Activated CD4-positive, alpha-beta memory T cell treated with anti-CD3 and anti-CD28 coated beads for 36 hours (primary cell): ENCODE measurements at regions not wholly inside any gene's neighbourhood (a gene's known extent, or its start where the extent isn't known, plus 50 kb on each side); places are given as distances from the start of the nearest gene placed in this dataset.
"Not testable (repeated sequence)": the region's sequence is repeated elsewhere in the genome, so short reads cannot be mapped to it uniquely, and the experiment has no call there.

Experiments used
- CTCF ChIA-PET: fragments of 350-600 bp; sonication (Branson Sonifier 250); formaldehyde crosslinking; loops from one replicate; lab custom pipeline; 2021; ENCODE audit warnings: antibody characterized with exemption, inconsistent platforms; lab: Charles Lee
- POLR2A ChIA-PET: fragments of 350-600 bp; sonication (Branson Sonifier 250); formaldehyde crosslinking; loops from one replicate; lab custom pipeline; 2021; ENCODE audit warnings: antibody characterized with exemption; lab: Charles Lee
- DNase-seq: peaks from one replicate; pipeline ENCODE4 v3.0.0-alpha.2; 2020
- H3K27ac Mint-ChIP-seq: one replicate; pipeline ENCODE4 v1.8.0; 2021; ENCODE audit warnings: mixed read lengths
- H3K27me3 Mint-ChIP-seq: one replicate; pipeline ENCODE4 v1.8.0; 2021; ENCODE audit warnings: mixed read lengths
- H3K36me3 Mint-ChIP-seq: one replicate; pipeline ENCODE4 v1.8.0; 2021; ENCODE audit warnings: mixed read lengths
- H3K4me1 Mint-ChIP-seq: one replicate; pipeline ENCODE4 v1.8.0; 2021; ENCODE audit warnings: low read depth, mixed read lengths
- H3K4me3 Mint-ChIP-seq: one replicate; pipeline ENCODE4 v1.8.0; 2021; ENCODE audit warnings: mild to moderate bottlenecking, mixed read lengths
- H3K9me3 Mint-ChIP-seq: one replicate; pipeline ENCODE4 v1.8.0; 2021; ENCODE audit warnings: mixed read lengths
- intact Hi-C: fragments of 100-400 bp; cut with micrococcal nuclease; formaldehyde crosslinking; loops from one replicate; pipeline ENCODE4 v1.15.1; 2023

DNA sequence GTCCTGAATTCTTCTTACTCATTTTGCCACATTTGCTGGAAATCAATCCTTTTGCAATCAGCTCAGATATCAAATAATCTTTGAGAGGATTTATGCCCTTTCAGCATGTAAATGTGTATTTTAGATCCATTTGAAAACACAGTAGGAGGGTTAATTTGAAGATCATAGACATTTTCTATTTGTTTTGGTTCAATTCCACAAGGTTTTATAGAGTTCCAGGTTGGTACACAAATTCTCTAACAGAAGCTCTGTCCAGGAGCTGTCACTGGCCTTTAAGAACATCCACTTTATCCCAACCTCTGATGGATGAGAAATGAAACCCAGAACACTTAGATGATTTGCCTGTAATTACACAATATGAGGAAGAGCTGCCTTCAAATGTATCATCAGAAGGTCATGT lies 157.3 kb upstream of the CHAC2 start:
- no peak overlapping the region for H3K4me3 Mint-ChIP-seq
- no peaks in the 10 kb centered on the region for H3K36me3 Mint-ChIP-seq
- ChIA-PET POLR2A (no interaction called here), CTCF (no interaction called here)
- no peaks in the 10 kb centered on the region for H3K27me3 Mint-ChIP-seq
- no peaks in the 10 kb centered on the region for H3K4me1 Mint-ChIP-seq
- intact Hi-C loops: no loop called here
- no peak for DNase-seq
- H3K27ac Mint-ChIP-seq: no peak overlapping the region
- no peaks in the 10 kb centered on the region for H3K9me3 Mint-ChIP-seq

DNA sequence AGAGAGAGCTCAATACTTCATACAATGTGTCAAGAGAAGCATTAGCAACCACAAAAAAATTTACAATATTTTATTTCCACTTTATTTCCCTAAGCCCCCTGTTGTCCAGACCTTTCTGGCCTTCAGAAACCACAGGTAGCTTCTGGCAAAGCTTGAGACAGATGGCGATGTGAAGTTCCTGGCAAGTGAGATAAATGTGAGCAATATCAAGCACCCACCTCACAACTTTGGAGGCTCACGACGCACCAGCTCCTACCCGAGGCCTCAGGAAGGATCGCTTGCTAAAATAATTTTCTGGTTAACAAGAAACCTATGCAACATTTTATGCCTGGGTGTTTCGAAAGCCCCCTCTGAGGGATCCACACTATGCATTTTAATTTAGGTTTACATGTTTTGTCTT lies 158.1 kb upstream of the CHAC2 start:
- CTCF ChIA-PET: no interaction called here
- no peaks in the 10 kb centered on the region for H3K9me3 Mint-ChIP-seq
- intact Hi-C loops: no loop called here
- POLR2A ChIA-PET: no interaction called here
- H3K27me3 Mint-ChIP-seq: no peaks in the 10 kb centered on the region
- H3K4me3 Mint-ChIP-seq: no peak overlapping the region
- H3K36me3 Mint-ChIP-seq: no peaks in the 10 kb centered on the region
- no peak overlapping the region for H3K27ac Mint-ChIP-seq
- no peaks in the 10 kb centered on the region for H3K4me1 Mint-ChIP-seq
- DNase-seq: no peak

DNA sequence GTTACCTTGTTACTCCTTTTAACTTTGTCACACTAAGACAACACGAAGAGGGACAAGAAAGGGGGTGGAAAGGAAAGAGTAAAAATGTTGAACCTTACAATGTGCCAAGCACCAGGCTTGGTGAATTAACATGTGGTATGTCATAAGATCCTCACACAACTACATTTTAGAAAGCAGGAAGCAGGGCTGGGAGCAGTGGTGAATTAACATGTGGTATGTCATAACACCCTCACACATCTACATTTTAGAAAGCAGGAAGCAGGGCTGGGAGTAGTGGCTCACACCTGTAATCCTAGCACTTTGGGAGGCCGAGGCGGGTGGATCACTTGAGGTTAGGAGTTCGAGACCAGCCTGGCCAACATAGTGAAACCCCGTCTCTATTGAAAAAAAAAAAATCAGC lies 159.3 kb upstream of the CHAC2 start:
- Mint-ChIP-seq H3K4me1 (no peaks in the 10 kb centered on the region), H3K27ac (no peak overlapping the region), H3K27me3 (no peaks in the 10 kb centered on the region), H3K9me3 (no peaks in the 10 kb centered on the region), H3K4me3 (no peak overlapping the region), H3K36me3 (no peaks in the 10 kb centered on the region)
- intact Hi-C loops: no loop called here
- POLR2A ChIA-PET: no interaction called here
- CTCF ChIA-PET: no interaction called here
- no peak for DNase-seq

DNA sequence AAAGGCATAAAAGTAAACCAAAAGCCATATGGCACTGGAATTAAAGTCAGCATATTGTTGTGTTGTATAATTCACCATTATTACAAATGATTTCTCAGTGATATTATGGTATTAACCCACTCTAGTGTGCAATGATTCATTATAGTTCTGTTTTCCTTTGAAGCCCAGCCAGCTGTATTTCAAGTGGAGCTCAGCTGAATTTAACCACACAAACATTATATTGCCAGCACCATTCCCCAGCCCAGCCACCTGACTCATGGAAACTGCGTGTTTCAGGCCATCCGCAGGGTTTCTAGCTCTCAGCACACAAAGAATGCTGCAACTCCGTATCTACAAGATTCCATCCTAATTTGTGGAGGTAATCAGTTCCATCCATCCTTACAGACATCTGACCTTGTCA lies 166.8 kb upstream of the CHAC2 start:
- Mint-ChIP-seq H3K36me3 (no peaks in the 10 kb centered on the region), H3K27me3 (peaks cover 5% of the 10 kb centered on the region), H3K4me1 (no peaks in the 10 kb centered on the region), H3K4me3 (no peak overlapping the region), H3K27ac (no peak overlapping the region), H3K9me3 (no peaks in the 10 kb centered on the region)
- intact Hi-C loops: no loop called here
- ChIA-PET POLR2A (no interaction called here), CTCF (no interaction called here)
- no peak for DNase-seq

DNA sequence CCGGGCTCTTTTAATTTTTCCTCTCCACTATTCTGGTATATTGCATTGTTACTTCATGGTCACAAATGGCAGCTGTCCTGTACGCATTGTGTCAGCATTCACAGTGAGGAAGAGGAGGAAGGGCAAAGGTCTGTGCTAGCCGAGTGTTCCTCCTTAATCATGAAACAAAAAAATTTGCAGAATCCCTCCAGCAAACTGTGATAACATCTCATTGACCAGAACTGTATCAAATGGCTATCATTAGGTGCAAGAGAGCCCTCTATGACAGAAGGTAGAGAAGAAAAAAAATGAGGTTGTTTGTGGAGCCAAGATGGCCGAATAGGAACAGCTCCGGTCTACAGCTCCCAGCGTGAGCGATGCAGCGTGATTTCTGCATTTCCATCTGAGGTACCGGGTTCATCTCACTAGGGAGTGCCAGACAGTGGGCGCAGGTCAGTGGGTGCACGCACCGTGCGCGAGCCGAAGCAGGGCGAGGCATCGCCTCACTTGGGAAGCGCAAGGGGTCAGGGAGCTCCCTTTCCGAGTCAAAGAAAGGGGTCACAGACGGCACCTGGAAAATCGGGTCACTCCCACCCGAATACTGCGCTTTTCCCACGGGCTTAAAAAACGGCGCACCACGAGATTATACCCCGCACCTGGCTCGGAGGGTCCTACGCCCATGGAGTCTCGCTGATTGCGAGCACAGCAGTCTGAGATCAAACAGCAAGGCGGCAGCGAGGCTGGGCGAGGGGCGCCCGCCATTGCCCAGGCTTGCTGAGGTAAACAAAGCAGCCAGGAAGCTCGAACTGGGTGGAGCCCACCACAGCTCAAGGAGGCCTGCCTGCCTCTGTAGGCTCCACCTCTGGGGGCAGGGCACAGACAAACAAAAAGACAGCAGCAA lies 180.6 kb upstream of the CHAC2 start:
- H3K27me3 Mint-ChIP-seq, POLR2A ChIA-PET, CTCF ChIA-PET, H3K27ac Mint-ChIP-seq, H3K4me1 Mint-ChIP-seq, DNase-seq, H3K9me3 Mint-ChIP-seq, intact Hi-C loops, H3K36me3 Mint-ChIP-seq, H3K4me3 Mint-ChIP-seq: not testable (repeated sequence)

DNA sequence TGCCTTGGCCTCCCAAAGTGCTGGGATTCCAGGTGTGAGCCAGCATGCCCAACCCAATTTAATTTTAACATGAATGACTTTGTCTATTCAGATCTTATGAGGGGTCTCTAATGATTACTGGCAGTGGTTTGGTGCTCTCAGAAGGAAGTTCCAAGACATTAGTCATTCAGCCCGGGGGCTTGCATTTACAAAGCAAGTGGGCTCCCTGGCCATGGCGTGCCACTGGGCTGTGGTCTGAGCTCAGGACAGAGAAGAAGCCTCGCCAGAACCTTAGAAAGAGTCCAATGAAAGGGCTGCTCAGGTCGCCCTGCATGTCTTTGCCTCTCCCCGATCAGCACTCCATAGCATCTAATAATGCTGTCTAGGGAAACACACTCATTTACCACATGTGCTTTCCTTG lies 182.6 kb upstream of the CHAC2 start:
- intact Hi-C loops: no loop called here
- H3K9me3 Mint-ChIP-seq: no peaks in the 10 kb centered on the region
- no peak overlapping the region for H3K4me3 Mint-ChIP-seq
- CTCF ChIA-PET: no interaction called here
- H3K27me3 Mint-ChIP-seq: peaks cover 4% of the 10 kb centered on the region
- POLR2A ChIA-PET: no interaction called here
- H3K27ac Mint-ChIP-seq: no peak overlapping the region
- H3K36me3 Mint-ChIP-seq: no peaks in the 10 kb centered on the region
- DNase-seq: no peak
- no peaks in the 10 kb centered on the region for H3K4me1 Mint-ChIP-seq

DNA sequence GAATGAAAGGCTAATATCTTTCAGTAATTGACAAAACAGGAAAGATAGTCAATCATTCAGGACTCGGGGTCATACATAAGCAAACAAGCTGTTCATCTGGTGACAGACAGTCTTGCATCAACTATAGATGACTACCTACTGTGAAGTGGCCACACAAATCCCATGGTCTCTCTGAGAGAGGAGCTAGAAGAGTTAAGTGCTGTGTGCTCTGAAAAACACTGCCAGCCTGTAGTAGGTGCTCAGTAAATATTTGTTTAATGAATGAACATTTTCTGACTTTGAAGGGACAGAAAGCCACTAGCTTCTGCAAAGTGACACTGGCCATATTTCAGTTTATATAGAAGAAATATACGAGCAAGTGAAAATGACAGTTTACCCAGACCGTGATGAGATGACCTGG lies 184.0 kb upstream of the CHAC2 start:
- no peaks in the 10 kb centered on the region for H3K36me3 Mint-ChIP-seq
- no peaks in the 10 kb centered on the region for H3K4me1 Mint-ChIP-seq
- DNase-seq: no peak
- H3K27me3 Mint-ChIP-seq: peaks cover 6% of the 10 kb centered on the region
- H3K9me3 Mint-ChIP-seq: no peaks in the 10 kb centered on the region
- CTCF ChIA-PET: no interaction called here
- H3K27ac Mint-ChIP-seq: no peak overlapping the region
- POLR2A ChIA-PET: no interaction called here
- no peak overlapping the region for H3K4me3 Mint-ChIP-seq
- intact Hi-C loops: no loop called here

DNA sequence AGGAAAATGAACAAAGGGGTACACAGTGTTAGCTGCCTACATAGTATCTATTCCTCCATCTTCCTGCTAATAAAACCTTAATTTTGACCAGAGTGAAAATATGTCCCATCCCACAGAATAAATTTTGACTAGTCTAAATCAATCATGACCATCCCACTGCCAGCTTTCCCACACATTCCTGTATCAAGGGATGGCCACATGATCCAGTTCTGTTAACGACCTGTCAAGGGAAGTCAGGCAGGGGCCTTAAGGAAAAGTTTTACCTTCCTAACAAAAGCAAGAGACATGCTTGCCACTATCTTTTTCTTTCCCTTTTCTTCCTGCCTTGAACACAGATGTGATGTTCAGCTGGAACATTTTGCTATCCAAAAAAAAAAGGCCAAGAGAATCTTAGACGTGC lies 185.0 kb upstream of the CHAC2 start:
- ChIA-PET POLR2A (interaction anchor here (0.6 kb wide), 1 partner anchor 10 kb away, joined by 3 read pairs; no protein-coding TSS in a partner anchor), CTCF (no interaction called here)
- H3K4me3 Mint-ChIP-seq: no peak overlapping the region
- H3K36me3 Mint-ChIP-seq: no peaks in the 10 kb centered on the region
- H3K4me1 Mint-ChIP-seq: no peaks in the 10 kb centered on the region
- DNase-seq: no peak
- intact Hi-C loops: no loop called here
- no peaks in the 10 kb centered on the region for H3K9me3 Mint-ChIP-seq
- peaks cover 8% of the 10 kb centered on the region for H3K27me3 Mint-ChIP-seq
- H3K27ac Mint-ChIP-seq: no peak overlapping the region

DNA sequence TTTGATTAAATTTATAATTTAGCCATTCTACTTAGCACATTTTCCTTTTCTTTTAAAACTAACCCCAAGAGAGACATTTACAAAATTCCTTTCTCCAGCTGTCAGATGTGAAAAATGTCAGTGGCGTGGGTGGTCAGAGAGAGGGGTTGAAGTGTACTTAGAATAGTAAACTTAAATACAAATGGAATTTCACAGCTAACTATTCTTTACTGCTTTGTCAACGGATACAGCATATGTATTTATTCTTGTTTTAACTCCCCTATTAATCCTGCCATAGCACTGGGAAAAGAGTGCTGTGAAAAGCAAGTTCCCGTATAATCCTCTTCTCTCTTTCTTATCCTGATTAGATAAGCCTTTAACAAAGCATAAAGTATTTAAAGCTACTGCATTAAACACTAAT lies 191.4 kb upstream of the CHAC2 start:
- Mint-ChIP-seq H3K9me3 (no peaks in the 10 kb centered on the region), H3K4me3 (no peak overlapping the region), H3K36me3 (no peaks in the 10 kb centered on the region), H3K4me1 (no peaks in the 10 kb centered on the region), H3K27ac (no peak overlapping the region), H3K27me3 (peaks cover 5% of the 10 kb centered on the region)
- DNase-seq: no peak
- ChIA-PET CTCF (no interaction called here), POLR2A (no interaction called here)
- intact Hi-C loops: no loop called here

DNA sequence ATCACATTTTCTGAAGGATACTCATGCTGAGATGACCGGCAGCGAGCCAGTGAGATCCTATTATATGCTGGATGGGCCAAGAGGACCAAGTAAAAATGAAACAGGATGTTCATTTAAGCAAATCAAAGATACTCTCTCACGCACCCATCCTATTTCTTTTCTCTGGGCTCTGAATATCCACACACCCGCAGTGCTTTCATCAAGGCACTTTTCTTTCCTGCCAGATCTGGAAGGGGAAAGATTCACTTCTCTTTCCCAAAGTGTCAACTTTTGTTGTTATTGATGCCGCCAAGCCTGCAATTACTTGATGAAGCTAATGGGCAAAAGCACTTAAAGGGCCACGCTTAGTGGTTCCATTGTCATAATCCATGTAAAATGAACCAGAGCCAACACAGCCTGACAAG lies 191.9 kb upstream of the CHAC2 start:
- no peaks in the 10 kb centered on the region for H3K9me3 Mint-ChIP-seq
- intact Hi-C loops: no loop called here
- no peaks in the 10 kb centered on the region for H3K36me3 Mint-ChIP-seq
- ChIA-PET CTCF (no interaction called here), POLR2A (no interaction called here)
- peaks cover 5% of the 10 kb centered on the region for H3K27me3 Mint-ChIP-seq
- DNase-seq: no peak
- no peak overlapping the region for H3K4me3 Mint-ChIP-seq
- H3K4me1 Mint-ChIP-seq: no peaks in the 10 kb centered on the region
- H3K27ac Mint-ChIP-seq: no peak overlapping the region

DNA sequence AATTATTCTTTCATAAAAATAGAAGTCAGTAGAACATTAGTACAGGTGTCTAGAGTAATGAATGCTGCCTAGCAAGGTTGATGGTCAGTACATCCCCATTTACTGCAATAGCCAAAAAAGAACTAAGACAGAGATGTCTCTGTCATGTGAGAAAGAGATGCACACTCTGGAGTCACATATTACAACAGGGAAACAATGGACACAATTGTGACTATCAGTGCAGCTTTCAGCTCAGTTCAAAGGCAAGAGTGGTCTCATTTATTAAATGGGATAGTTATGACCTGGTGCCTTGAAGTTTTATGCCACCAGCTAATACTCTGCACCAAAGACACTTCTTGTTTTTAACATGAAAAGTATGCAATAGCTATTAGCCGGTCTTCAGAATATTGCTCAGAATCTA lies 194.9 kb upstream of the CHAC2 start:
- no peak for DNase-seq
- intact Hi-C loops: no loop called here
- Mint-ChIP-seq H3K4me1 (no peaks in the 10 kb centered on the region), H3K27ac (no peak overlapping the region), H3K27me3 (peaks cover 3% of the 10 kb centered on the region), H3K9me3 (no peaks in the 10 kb centered on the region), H3K4me3 (no peak overlapping the region), H3K36me3 (no peaks in the 10 kb centered on the region)
- ChIA-PET CTCF (no interaction called here), POLR2A (no interaction called here)

DNA sequence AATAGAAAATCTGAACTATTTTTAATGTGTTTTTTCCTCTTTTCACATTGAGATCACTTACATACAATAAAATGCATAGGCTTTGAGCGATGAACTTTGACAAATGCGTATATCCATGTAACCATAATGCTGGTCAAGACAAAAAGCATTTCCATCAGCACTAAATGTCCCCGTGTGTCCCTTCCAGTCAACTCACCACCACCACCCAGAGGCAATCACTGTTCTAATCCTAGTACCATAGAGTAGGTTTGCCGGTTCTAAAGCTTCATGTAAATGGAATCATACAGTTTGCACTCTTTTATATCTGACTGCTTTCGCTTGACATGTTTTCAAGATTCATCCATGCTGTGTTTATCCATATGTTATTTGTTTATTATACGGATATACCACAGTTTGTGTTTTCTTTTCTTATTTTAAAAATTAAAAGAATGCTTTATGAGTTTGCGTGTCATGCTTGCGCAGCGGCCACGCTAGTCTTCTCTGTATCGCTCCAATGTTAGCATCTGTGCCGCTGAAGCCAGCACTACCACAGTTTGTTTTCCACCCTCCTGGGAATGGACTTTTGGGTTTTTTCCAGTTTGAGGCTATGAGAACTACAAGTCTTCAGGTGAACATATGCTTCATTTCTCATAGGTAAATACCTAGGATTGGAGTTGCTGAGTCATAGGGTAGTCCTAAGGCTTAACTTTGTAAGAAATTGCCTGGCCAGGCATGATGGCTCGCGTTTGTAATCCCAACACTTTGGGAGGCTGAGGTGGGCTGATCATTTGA lies 197.5 kb upstream of the CHAC2 start:
- intact Hi-C loops: no loop called here
- Mint-ChIP-seq H3K27me3 (peaks cover 2% of the 10 kb centered on the region), H3K36me3 (no peaks in the 10 kb centered on the region), H3K4me1 (no peaks in the 10 kb centered on the region), H3K9me3 (no peaks in the 10 kb centered on the region), H3K4me3 (no peak overlapping the region), H3K27ac (no peak overlapping the region)
- ChIA-PET POLR2A (no interaction called here), CTCF (no interaction called here)
- DNase-seq: no peak

DNA sequence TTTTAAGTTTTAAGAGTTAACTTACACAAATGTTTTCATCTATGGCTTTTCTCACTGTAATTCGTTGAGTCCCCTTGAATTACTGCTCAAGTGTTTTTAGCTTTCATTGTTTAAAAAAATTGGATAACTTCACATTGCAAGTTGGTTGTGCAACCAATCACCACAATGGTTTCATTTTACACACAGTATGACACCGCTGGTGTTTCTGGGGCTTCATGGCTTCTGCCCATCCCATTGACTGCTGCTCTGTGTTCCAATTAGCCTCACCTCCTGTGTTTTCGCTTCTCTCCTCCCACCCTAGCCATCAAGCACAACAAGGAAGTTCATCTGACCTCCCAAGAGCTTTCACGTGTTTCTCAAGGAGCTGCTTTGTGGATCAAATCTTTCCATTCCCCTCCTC lies 199.1 kb upstream of the CHAC2 start:
- Mint-ChIP-seq H3K4me1 (no peaks in the 10 kb centered on the region), H3K4me3 (no peak overlapping the region), H3K27ac (no peak overlapping the region), H3K36me3 (no peaks in the 10 kb centered on the region), H3K9me3 (no peaks in the 10 kb centered on the region), H3K27me3 (no peaks in the 10 kb centered on the region)
- intact Hi-C loops: no loop called here
- ChIA-PET POLR2A (no interaction called here), CTCF (no interaction called here)
- DNase-seq: no peak
